ENCODE measurements at regions not wholly inside any gene's neighbourhood (a gene's known extent, or its start where the extent isn't known, plus 50 kb on each side); places are given as distances from the start of the nearest gene placed in this dataset.

GRCh38 chr18:70428439-70428838, 139.6 kb downstream of the SOCS6 start:
- DNase-seq: no peak

DNA sequence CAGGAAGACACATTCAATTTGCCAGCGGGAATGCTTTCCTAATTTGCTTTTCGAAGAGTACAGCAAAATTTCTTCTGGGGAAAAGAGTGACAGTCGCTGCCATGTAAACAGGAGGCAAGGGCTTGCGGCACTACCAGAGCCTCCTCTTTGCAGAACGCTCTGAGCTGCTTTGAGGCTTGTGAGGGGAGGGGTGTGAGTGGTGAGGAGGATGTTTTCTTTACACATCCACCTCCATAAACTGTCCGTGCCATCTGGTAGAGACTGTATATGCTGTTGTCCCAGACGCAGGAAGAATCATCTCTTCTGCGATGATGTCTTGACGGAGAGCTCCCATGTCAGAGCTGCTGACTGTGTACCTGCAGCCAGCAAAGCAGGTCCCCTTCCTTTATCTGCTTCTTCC, 138.0 kb downstream of the SOCS6 start:
- no peak for DNase-seq

GRCh38 chr18:70425236-70425635, 136.4 kb downstream of the SOCS6 start:
- no peak for DNase-seq

DNA sequence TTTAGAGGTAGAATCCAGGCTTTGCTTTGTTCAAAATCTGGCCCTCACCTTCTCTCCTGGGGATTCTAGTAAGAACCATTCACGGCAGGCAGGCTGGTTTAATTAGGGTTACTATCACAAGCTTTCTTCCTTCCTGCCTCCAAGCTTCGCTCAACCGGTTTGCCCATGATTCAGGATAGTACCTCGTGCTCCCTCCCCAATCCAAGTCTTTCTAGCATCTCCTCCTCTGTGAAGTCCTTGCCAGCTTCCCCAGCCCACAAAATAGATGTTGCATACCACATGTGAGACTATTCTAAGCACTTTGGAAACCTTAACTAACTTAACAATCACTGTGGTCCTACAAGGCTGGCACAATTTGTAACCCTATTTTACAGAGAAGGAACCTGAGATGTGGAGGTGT, 135.1 kb downstream of the SOCS6 start:
- no peak for DNase-seq

GRCh38 chr18:70423120-70423519, 134.3 kb downstream of the SOCS6 start:
- no peak for DNase-seq

- DNase-seq: no peak
These were observed 133.6 kb downstream of the SOCS6 start for GRCh38 chr18:70422391-70422965.

- DNase-seq: no peak
These were observed 132.9 kb downstream of the SOCS6 start for GRCh38 chr18:70421471-70422390.

GRCh38 chr18:70420146-70420898, 131.5 kb downstream of the SOCS6 start:
- no peak for DNase-seq

- no peak for DNase-seq
These were observed 130.7 kb downstream of the SOCS6 start for GRCh38 chr18:70419526-70419925.

GRCh38 chr18:70418546-70419311, 129.9 kb downstream of the SOCS6 start:
- DNase-seq: no peak

- DNase-seq: no peak
These were observed 129.0 kb downstream of the SOCS6 start for GRCh38 chr18:70417847-70418246.

GRCh38 chr18:70416496-70416895, 127.7 kb downstream of the SOCS6 start:
- no peak for DNase-seq

DNA sequence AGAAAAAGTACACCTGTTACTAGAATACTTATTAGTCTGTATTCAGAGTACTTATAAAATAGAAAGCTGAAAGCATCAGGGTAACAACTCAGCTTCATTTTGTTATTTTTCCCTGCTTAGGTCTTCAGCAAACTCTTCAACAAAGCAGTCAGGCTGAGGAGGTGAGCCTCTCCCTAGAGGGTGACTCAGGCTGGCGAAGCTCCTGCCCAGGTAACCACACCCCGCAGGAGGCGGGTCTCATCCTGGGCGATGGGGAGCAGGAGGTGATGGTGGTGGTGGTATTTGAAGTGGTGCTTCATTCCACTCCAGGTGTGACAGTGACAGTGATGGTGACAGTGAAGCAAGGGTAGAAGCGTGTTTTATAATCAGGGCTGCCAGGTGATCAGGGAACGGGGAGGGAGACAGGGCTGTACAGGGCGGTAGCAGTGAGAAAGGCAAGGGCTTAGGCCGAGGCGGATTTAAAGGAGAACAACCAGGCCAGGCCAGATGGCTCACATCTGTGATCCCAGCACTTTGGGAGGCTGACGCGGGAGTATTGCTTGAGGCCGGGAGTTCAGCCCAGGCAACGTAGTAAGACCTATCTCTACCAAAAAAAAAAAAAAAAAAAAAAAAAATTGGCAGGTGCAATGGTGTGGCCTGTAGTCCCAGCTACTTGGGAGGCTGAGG, 127.1 kb downstream of the SOCS6 start:
- DNase-seq: no peak

DNA sequence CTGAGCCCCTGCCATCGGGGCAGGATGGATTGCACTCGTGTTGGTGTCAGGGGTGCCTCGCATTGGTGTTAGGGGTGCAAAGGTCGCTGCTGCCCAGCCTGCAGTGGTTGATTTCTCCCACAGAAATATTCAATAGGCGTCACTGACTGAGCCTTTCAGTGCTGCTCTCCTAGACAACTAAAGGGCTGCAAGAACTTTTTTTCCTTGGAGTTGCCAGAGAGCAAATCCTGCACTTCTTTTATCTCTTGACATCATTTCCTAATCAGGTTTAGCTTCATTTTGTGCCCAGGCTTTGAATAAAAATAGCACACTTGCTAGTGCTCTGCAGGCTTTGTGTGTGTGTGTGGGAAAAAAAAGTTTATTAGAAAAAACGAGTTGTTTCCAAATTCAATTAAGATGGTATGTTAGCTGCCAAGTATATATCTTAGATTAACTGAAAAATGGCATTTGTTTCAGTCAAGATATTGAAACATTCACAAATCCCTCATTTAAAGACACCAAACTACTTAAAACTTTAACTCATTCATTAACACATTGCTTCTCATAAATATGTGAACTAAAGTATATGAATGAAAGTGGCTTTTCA, 125.6 kb downstream of the SOCS6 start:
- DNase-seq: no peak

- DNase-seq: no peak
These were observed 124.6 kb downstream of the SOCS6 start for GRCh38 chr18:70413455-70413854.

- DNase-seq: no peak
These were observed 123.1 kb downstream of the SOCS6 start for GRCh38 chr18:70411876-70412435.

GRCh38 chr18:70411307-70411706, 122.5 kb downstream of the SOCS6 start:
- DNase-seq: no peak

DNA sequence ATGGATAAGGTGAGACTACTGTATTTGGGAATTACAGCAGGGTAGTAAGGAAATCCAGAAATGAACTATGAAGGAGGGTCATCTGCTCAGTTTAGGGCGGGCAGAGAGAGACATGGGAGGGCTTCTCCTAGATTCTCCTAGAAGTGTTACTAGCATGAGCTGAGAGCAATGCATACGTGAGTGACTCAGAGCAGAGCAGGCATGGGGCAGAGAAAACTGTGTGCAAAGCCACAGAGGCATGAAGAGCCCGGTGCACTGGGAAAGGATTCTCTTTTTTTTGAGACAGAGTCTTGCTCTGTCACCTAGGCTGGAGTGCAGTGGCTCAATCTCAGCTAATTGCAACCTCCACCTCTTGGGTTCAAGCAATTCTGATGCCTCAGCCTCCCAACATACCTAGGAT, 116.2 kb downstream of the SOCS6 start:
- no peak for DNase-seq

- DNase-seq: no peak
These were observed 111.6 kb downstream of the SOCS6 start for GRCh38 chr18:70400476-70400875.

DNA sequence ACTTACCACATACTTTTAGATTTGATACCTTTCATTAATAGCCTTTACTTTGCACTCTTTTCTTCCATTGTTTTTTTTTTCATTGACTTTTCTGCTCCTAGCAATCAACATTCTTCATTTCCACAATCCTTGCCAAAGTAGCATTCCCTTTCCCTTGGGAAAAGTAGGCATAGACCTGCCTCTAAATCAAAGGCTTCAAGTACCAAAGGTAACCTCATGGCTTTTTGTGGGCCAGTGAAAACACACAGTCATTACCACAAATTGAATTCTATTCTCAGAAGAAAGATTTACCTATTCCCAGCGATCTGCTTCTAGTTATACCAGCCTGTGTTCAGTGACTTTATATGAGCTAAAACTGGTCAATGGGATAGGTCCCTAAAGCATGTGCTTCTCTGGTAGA, 109.2 kb downstream of the SOCS6 start:
- no peak for DNase-seq

DNA sequence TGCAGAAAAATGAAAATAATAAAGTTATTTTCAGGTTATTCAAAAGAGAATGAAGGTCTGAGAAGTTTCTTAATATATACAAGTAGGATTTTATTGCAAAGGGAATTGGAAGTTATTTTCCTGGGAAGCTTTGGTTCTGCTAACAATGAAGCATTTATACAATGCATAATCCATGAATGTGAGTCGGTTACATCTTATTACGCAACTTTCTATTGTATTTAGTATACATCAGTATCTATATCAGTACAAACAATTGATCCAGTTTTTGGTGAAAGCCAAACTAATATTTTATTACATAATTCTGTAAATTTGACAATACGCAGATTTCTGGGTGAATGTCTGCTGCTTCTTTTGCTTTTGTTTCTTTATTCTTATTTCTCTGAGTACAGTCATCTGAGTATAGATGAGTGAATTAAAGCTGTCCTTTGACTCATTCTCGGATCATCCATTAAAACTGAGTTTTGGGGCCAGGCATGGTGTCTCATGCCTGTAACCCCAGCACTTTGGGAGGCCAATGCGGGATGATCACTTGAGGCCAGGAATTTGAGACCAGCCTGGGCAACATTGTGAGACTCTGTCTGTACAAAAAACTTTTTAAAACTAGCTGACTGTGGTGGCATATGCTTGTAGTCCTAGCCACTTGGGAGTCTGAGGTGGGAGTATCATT, 108.5 kb downstream of the SOCS6 start:
- DNase-seq: no peak
